ENCODE measurements at regions not wholly inside any gene's neighbourhood (a gene's known extent, or its start where the extent isn't known, plus 50 kb on each side); places are given as distances from the start of the nearest gene placed in this dataset.

GRCh38 chr7:131652194-131652593, 95.8 kb upstream of the PODXL start:
- TF ChIP-seq CTCF (IDR thresholded peaks at IDR 0.05; ENCODE audit: low read length), result no peak
- TF ChIP-seq EZH2 (IDR thresholded peaks at IDR 0.05; ENCODE audit: borderline replicate concordance, low read length), result no peak
